SH-SY5Y (cell line): ENCODE measurements at regions not wholly inside any gene's neighbourhood (a gene's known extent, or its start where the extent isn't known, plus 50 kb on each side); places are given as distances from the start of the nearest gene placed in this dataset.

ENCODE experiments used
- GATA2 ChIP-seq: IDR thresholded peaks from 2 replicates; pipeline ENCODE4 v1.6.1; 2011; ENCODE audit warnings: mild to moderate bottlenecking, low read depth, low read length
- GATA3 ChIP-seq: IDR thresholded peaks from 2 replicates; pipeline ENCODE4 v1.6.1; 2011; ENCODE audit warnings: low read depth, mild to moderate bottlenecking, low read length, moderate library complexity

- no peak for TF ChIP-seq GATA2
- no peak for TF ChIP-seq GATA3
Measured at GRCh38 chr3:174651951-174652350, 207.2 kb upstream of the NAALADL2 start.
